ENCODE measurements at regions not wholly inside any gene's neighbourhood (a gene's known extent, or its start where the extent isn't known, plus 50 kb on each side); places are given as distances from the start of the nearest gene placed in this dataset.
A peak's percentile ranks its signal among the peaks of the same experiment; 100 is the strongest.

GRCh38 chr6:105810105-105810921, 275.8 kb upstream of the PRDM1 start:
- Histone ChIP-seq H3K4me3 (no peak overlapping the region), H3K36me3 (no peaks in the 10 kb centered on the region), H3K9me3 (no peaks in the 10 kb centered on the region), H3K4me1 (peaks cover 0 to 12% (median 8%) of the 10 kb centered on the region in 4 donors), H3K27ac (peak overlapping the region; percentile 1 to 40 (median 31)), H3K27me3 (no peaks in the 10 kb centered on the region)
- TF ChIP-seq EP300 (IDR thresholded peaks at IDR 0.05; ENCODE audit: low read depth) (no peak), POLR2A (IDR thresholded peaks at IDR 0.05) (no peak), POLR2AphosphoS5 (IDR thresholded peaks at IDR 0.05) (no peak)
- TF ChIP-seq, protein P1, sequence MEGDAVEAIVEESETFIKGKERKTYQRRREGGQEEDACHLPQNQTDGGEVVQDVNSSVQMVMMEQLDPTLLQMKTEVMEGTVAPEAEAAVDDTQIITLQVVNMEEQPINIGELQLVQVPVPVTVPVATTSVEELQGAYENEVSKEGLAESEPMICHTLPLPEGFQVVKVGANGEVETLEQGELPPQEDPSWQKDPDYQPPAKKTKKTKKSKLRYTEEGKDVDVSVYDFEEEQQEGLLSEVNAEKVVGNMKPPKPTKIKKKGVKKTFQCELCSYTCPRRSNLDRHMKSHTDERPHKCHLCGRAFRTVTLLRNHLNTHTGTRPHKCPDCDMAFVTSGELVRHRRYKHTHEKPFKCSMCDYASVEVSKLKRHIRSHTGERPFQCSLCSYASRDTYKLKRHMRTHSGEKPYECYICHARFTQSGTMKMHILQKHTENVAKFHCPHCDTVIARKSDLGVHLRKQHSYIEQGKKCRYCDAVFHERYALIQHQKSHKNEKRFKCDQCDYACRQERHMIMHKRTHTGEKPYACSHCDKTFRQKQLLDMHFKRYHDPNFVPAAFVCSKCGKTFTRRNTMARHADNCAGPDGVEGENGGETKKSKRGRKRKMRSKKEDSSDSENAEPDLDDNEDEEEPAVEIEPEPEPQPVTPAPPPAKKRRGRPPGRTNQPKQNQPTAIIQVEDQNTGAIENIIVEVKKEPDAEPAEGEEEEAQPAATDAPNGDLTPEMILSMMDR (IDR thresholded peaks at IDR 0.05) = no peak
- 2 to 22% methylated on average over 4 of the region's 4 CpGs for WGBS, 2 donors (ENCODE audit: low coverage in 1 of 2)
- in situ Hi-C loops (cut with MboI; ENCODE audit: low pct_ligation_motif_present in 1 of 4, low pct_unique_long_range_greater_than_20kb in 1 of 4, low sequenced_read_pairs in 3 of 4) (no loop called here), intact Hi-C loops (cut with DNase I; ENCODE audit: low total_unique reads) (no loop called here)
- peak; percentile 43 for DNase-seq

DNA sequence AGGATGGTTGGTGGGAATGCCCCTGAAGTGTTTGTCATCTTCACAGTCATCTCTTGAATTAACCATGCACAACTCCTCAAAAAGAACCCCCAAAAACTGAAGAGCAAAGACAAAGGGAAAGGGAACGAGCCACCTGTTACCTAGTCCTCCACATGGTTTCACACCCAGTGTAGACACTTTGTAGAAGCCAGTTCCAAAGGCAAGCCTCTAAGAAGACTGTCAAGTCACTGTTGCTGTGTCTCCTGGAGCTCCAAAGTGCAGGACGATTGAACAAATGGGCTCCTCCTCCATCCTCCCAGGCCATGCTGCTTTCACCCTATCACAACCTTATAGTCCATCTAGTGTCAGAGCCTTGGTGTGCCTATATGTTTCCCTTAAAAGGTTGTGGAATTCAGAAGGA, 277.6 kb upstream of the PRDM1 start:
- H3K36me3 ChIP-seq = no peaks in the 10 kb centered on the region
- no peak for DNase-seq
- WGBS, 2 donors (ENCODE audit: low coverage in 1 of 2) = 83 to 84% methylated on average over 1 to 2 of the region's 2 CpGs
- H3K27me3 ChIP-seq = no peaks in the 10 kb centered on the region
- intact Hi-C loops (cut with DNase I; ENCODE audit: low total_unique reads) = no loop called here
- in situ Hi-C loops (cut with MboI; ENCODE audit: low pct_ligation_motif_present in 1 of 4, low pct_unique_long_range_greater_than_20kb in 1 of 4, low sequenced_read_pairs in 3 of 4) = no loop called here
- H3K9me3 ChIP-seq = no peaks in the 10 kb centered on the region
- H3K27ac ChIP-seq = no peak overlapping the region
- H3K4me3 ChIP-seq = no peak overlapping the region
- no peak for TF ChIP-seq POLR2A (IDR thresholded peaks at IDR 0.05)
- peaks cover 0 to 12% (median 8%) of the 10 kb centered on the region in 4 donors for H3K4me1 ChIP-seq

GRCh38 chr6:105807905-105808304, 278.2 kb upstream of the PRDM1 start:
- Histone ChIP-seq H3K27me3 (no peaks in the 10 kb centered on the region), H3K4me1 (peaks cover 0 to 12% (median 8%) of the 10 kb centered on the region in 4 donors), H3K36me3 (no peaks in the 10 kb centered on the region), H3K4me3 (no peak overlapping the region), H3K27ac (no peak overlapping the region), H3K9me3 (no peaks in the 10 kb centered on the region)
- no peak for TF ChIP-seq POLR2A (IDR thresholded peaks at IDR 0.05)
- TF ChIP-seq EP300 (IDR thresholded peaks at IDR 0.05; ENCODE audit: low read depth) = no peak
- no peak for TF ChIP-seq POLR2AphosphoS5 (IDR thresholded peaks at IDR 0.05)
- in situ Hi-C loops (cut with MboI; ENCODE audit: low pct_ligation_motif_present in 1 of 4, low pct_unique_long_range_greater_than_20kb in 1 of 4, low sequenced_read_pairs in 3 of 4) (no loop called here), intact Hi-C loops (cut with DNase I; ENCODE audit: low total_unique reads) (no loop called here)
- 90 to 93% methylated on average over 2 to 4 of the region's 4 CpGs for WGBS, 2 donors (ENCODE audit: low coverage in 1 of 2)
- no peak for DNase-seq

- DNase-seq = no peak
- Histone ChIP-seq H3K27me3 (no peaks in the 10 kb centered on the region), H3K9me3 (no peaks in the 10 kb centered on the region), H3K4me3 (no peak overlapping the region), H3K27ac (no peak overlapping the region), H3K4me1 (peaks cover 0 to 12% (median 8%) of the 10 kb centered on the region in 4 donors), H3K36me3 (no peaks in the 10 kb centered on the region)
- intact Hi-C loops (cut with DNase I; ENCODE audit: low total_unique reads) = no loop called here
- TF ChIP-seq POLR2A (IDR thresholded peaks at IDR 0.05) = no peak
- no peak for TF ChIP-seq POLR2AphosphoS5 (IDR thresholded peaks at IDR 0.05)
- no peak for TF ChIP-seq EP300 (IDR thresholded peaks at IDR 0.05; ENCODE audit: low read depth)
- TF ChIP-seq, protein P1 (IDR thresholded peaks at IDR 0.05) = no peak
- in situ Hi-C loops (cut with MboI; ENCODE audit: low pct_ligation_motif_present in 1 of 4, low pct_unique_long_range_greater_than_20kb in 1 of 4, low sequenced_read_pairs in 3 of 4) = no loop called here
- WGBS, 2 donors (ENCODE audit: low coverage in 1 of 2) = 51 to 78% methylated on average over 3 of the region's 3 CpGs
Measured at GRCh38 chr6:105806486-105806920, 279.6 kb upstream of the PRDM1 start.

- H3K9me3 ChIP-seq = no peaks in the 10 kb centered on the region
- intact Hi-C loops (cut with DNase I; ENCODE audit: low total_unique reads) = no loop called here
- H3K27me3 ChIP-seq = no peaks in the 10 kb centered on the region
- peaks cover 0 to 9% (median 6%) of the 10 kb centered on the region in 4 donors for H3K4me1 ChIP-seq
- 61% methylated on average over 2 of the region's 2 CpGs; no CpG with 5 or more reads in 1 of the 2 donors for WGBS, 2 donors (ENCODE audit: low coverage in 1 of 2)
- TF ChIP-seq, protein P1 (IDR thresholded peaks at IDR 0.05) = no peak
- TF ChIP-seq EP300 (IDR thresholded peaks at IDR 0.05; ENCODE audit: low read depth) (no peak), POLR2A (IDR thresholded peaks at IDR 0.05) (no peak), POLR2AphosphoS5 (IDR thresholded peaks at IDR 0.05) (no peak)
- in situ Hi-C loops (cut with MboI; ENCODE audit: low pct_ligation_motif_present in 1 of 4, low pct_unique_long_range_greater_than_20kb in 1 of 4, low sequenced_read_pairs in 3 of 4) = no loop called here
- DNase-seq = no peak
- no peak overlapping the region for H3K4me3 ChIP-seq
- H3K36me3 ChIP-seq = no peaks in the 10 kb centered on the region
- no peak overlapping the region for H3K27ac ChIP-seq
Measured at GRCh38 chr6:105805501-105806023, 280.6 kb upstream of the PRDM1 start.

All from transverse colon (tissue), 4 donors.